HUES6 (cell line): ENCODE measurements at regions not wholly inside any gene's neighbourhood (a gene's known extent, or its start where the extent isn't known, plus 50 kb on each side); places are given as distances from the start of the nearest gene placed in this dataset.

Experiments
- H3K27ac ChIP-seq: 2 replicates; pipeline ENCODE4 v1.7.0; 2013; ENCODE audit warnings: low read depth, mild to moderate bottlenecking, low read length, inconsistent platforms
- H3K27me3 ChIP-seq: 2 replicates; pipeline ENCODE4 v1.6.1; 2013; ENCODE audit warnings: low read length; ENCODE audit not compliant: control insufficient read depth, insufficient read depth
- H3K36me3 ChIP-seq: 2 replicates; pipeline ENCODE4 v1.6.1; 2013; ENCODE audit warnings: low read length; ENCODE audit not compliant: control insufficient read depth, insufficient read depth
- H3K4me1 ChIP-seq: 2 replicates; pipeline ENCODE4 v1.6.1; 2013; ENCODE audit warnings: low read length; ENCODE audit not compliant: control insufficient read depth, insufficient read depth
- H3K4me3 ChIP-seq: 2 replicates; pipeline ENCODE4 v1.5.1; 2013; ENCODE audit warnings: low read depth, low read length
- H3K9ac ChIP-seq: one replicate; pipeline ENCODE4 v1.6.1; 2013; ENCODE audit warnings: mild to moderate bottlenecking, low read length
- H3K9me3 ChIP-seq: 2 replicates; pipeline ENCODE4 v1.6.1; 2013; ENCODE audit warnings: low read depth, low read length; ENCODE audit not compliant: control insufficient read depth, insufficient read depth

DNA sequence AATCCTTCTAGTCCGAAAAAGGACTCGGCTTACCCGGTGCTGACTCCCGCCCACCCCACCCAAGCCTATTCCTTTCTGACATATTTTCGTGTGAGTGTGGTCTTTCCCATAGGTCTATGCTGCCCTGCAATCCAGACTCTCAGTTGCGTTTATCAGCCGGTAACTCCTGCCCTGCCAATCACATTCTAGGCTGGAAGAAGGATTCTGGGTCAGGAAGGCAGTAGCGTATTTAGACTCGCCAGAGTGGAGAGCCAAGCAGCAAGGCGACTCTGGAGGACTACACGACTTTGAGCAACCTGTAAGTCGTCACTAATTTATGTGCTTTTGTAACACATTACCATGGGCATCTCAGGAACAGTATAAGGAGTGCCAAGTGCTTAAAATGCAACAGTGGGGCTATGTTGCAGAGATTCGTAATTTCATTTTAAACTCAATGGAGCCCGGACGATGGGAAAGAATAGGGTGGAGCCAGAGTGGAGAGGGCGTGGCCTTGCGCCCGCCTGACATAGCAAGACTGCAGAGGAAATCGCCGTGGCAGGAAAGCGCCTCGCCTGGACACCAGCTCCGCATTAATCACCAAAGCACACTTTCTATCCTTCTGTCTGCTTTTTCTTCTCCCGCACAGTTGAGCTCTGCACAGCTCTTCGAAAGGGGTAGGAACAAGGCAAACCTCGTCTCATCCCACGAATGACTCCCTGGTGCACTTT lies 1044.2 kb downstream of the AGBL1 start:
- Histone ChIP-seq H3K36me3 (no peaks in the 10 kb centered on the region), H3K27ac (no peak overlapping the region), H3K9ac (no peak overlapping the region), H3K4me1 (no peaks in the 10 kb centered on the region), H3K4me3 (no peak overlapping the region), H3K27me3 (no peaks in the 10 kb centered on the region), H3K9me3 (no peaks in the 10 kb centered on the region)

DNA sequence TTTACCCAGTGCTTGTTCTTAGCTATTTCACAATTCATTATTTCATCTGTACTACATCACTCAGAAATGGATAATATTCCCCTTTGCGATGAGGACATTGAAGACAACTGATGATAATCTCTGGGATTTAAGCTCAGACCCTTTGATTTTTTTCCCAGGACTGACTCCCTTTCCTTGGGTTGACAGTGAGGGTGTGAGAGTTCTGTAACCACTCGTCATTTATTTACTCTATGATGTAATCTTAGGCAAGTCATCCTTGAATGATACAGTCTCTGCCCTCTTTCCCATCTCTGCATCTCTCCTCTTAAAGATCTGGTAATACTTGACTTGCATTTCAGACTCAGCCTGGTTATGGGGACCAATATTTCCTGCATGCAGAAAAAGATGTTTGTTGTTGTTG lies 1041.7 kb downstream of the AGBL1 start:
- Histone ChIP-seq H3K27me3 (no peaks in the 10 kb centered on the region), H3K36me3 (no peaks in the 10 kb centered on the region), H3K4me3 (no peak overlapping the region), H3K9ac (no peak overlapping the region), H3K27ac (no peak overlapping the region), H3K9me3 (no peaks in the 10 kb centered on the region), H3K4me1 (no peaks in the 10 kb centered on the region)

DNA sequence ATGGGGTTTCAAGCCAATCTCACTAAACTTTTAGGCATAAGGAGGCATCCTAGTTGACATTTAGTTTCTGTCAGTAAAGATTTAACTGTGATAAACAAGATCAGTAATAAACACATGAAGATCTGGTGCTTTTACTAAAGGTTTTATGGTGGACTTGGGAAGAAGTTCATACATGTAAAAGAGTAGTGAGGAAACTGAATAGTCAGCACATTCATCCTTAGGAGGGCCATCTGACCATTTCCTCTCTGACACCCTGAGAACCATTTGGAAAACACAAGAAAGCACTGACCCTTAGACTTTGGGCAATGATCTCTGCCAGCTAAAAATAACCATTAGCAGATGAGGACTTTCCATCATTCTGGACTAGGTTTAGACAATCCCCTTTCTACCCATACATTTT lies 1040.9 kb downstream of the AGBL1 start:
- Histone ChIP-seq H3K27me3 (no peaks in the 10 kb centered on the region), H3K9ac (no peak overlapping the region), H3K9me3 (no peaks in the 10 kb centered on the region), H3K4me3 (no peak overlapping the region), H3K4me1 (no peaks in the 10 kb centered on the region), H3K36me3 (no peaks in the 10 kb centered on the region), H3K27ac (no peak overlapping the region)

DNA sequence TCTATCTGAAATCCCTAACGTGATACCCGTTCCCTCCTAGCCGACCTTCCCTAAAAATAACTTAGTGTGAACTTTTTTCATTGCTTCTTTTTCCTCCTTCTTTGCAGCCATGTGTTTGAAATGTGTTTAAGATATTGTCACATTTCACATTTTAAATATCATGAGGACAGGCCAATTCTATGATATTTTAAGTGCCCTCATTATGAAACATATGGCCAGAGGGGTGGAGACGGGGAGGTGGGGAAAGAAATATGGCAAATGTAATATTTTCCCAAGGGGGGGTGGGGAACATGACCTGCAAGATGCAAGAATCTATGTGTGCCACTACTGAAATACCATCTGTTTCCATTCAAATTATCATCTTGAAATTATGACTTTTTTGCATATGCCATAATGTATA lies 1039.2 kb downstream of the AGBL1 start:
- no peaks in the 10 kb centered on the region for H3K27me3 ChIP-seq
- no peaks in the 10 kb centered on the region for H3K9me3 ChIP-seq
- no peaks in the 10 kb centered on the region for H3K36me3 ChIP-seq

DNA sequence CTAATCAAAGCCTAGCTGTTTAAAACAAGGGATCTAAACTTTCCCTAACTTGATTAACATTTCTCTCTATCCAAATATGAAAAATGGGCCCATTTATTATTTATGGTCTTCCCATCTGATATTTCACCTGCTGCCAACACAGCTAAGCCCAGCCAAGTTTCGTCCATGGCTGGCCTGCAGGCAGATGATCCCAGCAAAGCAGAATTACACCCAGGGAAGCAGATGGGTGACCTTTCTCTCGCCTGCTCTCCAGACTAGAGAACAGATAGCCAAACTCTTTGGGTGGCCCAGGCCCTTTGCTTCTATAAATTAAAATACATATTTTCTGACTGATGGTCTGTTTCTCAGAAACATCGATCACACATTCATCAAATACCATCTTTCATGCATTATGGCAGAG lies 1038.8 kb downstream of the AGBL1 start:
- Histone ChIP-seq H3K9me3 (no peaks in the 10 kb centered on the region), H3K4me1 (no peaks in the 10 kb centered on the region), H3K27me3 (no peaks in the 10 kb centered on the region), H3K4me3 (no peak overlapping the region), H3K27ac (no peak overlapping the region), H3K36me3 (no peaks in the 10 kb centered on the region), H3K9ac (no peak overlapping the region)

More for the DNA sequence above, 1039.2 kb downstream of the AGBL1 start:
- no peak overlapping the region for H3K4me3 ChIP-seq
- no peak overlapping the region for H3K9ac ChIP-seq
- H3K4me1 ChIP-seq: no peaks in the 10 kb centered on the region
- H3K27ac ChIP-seq: no peak overlapping the region

DNA sequence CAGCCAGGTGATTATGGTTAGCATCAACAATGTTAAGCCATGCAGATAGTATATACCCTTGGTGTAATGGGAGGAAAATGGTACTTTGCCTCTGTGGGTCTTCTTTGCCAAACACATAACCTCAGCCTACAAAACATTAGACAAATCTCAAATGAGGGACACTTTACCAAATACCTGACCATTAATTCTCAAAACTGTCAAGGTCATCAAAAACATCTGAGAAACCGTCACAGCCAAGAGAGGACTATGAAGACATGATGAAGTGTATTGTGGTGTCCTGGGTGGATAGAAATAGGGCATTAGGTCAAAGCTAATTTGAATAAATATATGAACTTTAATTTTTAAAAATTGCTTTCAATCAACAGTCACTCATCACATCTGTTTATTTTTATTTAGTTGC lies 1036.1 kb downstream of the AGBL1 start:
- Histone ChIP-seq H3K9ac (no peak overlapping the region), H3K27ac (no peak overlapping the region), H3K4me1 (no peaks in the 10 kb centered on the region), H3K4me3 (no peak overlapping the region), H3K36me3 (no peaks in the 10 kb centered on the region), H3K9me3 (no peaks in the 10 kb centered on the region), H3K27me3 (no peaks in the 10 kb centered on the region)

DNA sequence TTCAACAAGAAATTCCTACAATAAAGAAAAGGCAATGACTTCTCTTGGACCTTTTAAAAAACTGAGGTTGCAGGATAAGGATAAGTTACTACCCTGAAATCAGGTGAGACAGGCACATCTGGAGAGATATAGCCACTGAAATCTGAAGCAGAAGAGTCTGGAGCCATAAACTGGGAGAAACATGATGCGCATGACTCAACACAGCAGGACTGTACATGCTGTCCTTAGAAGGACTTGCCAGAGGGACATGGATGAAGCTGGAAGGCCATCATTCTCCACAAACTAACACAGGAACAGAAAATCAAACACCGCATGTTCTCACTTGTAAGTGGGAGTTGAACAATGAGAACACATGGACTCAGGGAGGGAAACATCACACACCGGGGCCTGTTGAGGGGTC lies 1020.2 kb downstream of the AGBL1 start:
- Histone ChIP-seq H3K4me3 (no peak overlapping the region), H3K9me3 (peaks cover 4% of the 10 kb centered on the region; the same call in 1 of the 2 replicates), H3K27ac (no peak overlapping the region), H3K4me1 (no peaks in the 10 kb centered on the region), H3K36me3 (no peaks in the 10 kb centered on the region), H3K27me3 (no peaks in the 10 kb centered on the region), H3K9ac (no peak overlapping the region)

DNA sequence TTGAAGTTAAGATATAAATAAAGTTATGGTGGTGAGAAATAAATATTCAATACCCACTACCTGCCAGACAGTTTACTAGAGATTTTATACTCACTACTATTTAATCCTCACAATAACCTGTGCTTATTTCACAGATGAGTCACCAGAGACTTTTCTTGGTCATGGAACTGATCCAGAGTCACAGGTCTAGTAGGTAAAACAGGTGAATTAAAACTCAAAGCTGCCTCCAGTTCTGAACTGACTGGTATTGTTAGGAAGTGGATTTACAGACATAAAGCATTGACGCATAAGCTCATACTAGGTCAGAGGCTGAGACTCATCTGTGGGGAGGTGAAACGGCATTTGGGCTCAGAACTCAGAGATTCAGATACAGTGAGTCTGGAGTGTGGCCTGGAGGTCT lies 1009.9 kb downstream of the AGBL1 start:
- Histone ChIP-seq H3K9me3 (no peaks in the 10 kb centered on the region), H3K27ac (no peak overlapping the region), H3K27me3 (no peaks in the 10 kb centered on the region), H3K4me1 (no peaks in the 10 kb centered on the region), H3K9ac (no peak overlapping the region), H3K36me3 (no peaks in the 10 kb centered on the region), H3K4me3 (no peak overlapping the region)

DNA sequence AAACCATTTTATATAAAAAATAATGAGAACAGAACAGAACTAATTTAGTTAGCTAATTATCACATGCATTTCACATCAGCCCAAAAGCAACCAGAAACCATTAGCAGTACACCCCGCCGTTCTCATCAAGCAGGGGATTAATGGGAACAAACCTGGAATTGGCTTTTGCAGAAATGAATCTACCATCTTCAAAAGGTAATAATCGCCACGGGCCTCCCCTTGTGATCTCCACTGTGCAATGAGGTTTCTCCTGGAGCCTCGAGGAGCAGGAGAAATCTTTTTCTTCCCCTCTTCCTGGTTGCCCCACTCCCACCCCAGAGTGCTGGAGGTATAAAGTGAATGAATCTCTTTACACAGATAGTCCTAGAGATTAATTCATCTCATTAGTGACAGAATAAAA lies 1003.5 kb downstream of the AGBL1 start:
- H3K4me1 ChIP-seq: no peaks in the 10 kb centered on the region
- no peak overlapping the region for H3K4me3 ChIP-seq
- H3K36me3 ChIP-seq: no peaks in the 10 kb centered on the region
- H3K9me3 ChIP-seq: no peaks in the 10 kb centered on the region
- no peaks in the 10 kb centered on the region for H3K27me3 ChIP-seq
- no peak overlapping the region for H3K27ac ChIP-seq
- no peak overlapping the region for H3K9ac ChIP-seq

DNA sequence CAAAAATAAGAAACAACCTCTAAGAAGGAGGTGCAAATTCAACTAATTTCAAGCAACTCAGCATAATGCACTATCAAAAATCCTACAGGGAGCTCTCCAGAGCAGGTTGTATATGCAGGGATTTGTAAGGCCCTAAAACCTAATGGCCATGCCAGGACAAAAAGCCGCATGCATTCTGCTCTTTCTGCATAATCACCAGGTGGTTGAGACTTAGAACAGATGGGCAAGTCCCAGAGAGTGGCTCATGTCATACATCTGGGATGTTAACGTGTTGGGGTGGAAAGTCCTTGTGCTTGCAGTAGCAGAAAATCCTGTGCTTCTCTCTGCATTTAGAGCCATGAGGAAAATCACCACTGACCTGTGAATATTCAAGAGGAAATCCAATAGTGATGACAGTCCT lies 1002.9 kb downstream of the AGBL1 start:
- Histone ChIP-seq H3K9me3 (no peaks in the 10 kb centered on the region), H3K4me3 (no peak overlapping the region), H3K36me3 (no peaks in the 10 kb centered on the region), H3K27me3 (no peaks in the 10 kb centered on the region), H3K27ac (no peak overlapping the region), H3K4me1 (no peaks in the 10 kb centered on the region), H3K9ac (no peak overlapping the region)

DNA sequence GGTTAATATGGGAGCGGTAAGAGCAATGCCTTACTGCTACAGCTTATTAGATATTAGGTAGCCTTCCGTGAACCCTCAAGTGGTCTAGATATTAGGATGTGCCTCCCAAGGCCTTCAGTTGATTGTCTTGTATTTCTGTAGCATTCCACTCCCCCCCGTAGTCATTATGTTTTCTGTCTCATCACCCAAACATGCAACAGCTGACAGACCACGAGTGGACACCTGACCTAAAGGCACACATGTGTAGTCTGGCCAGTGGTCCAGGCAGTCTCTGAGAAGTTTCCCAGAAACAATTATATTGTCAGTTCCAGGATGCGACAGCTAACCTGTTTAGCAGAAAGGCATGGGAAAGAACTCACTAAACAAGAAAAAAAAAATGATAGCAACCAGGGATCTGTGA lies 1000.9 kb downstream of the AGBL1 start:
- no peaks in the 10 kb centered on the region for H3K9me3 ChIP-seq
- H3K36me3 ChIP-seq: no peaks in the 10 kb centered on the region
- H3K9ac ChIP-seq: no peak overlapping the region
- no peak overlapping the region for H3K27ac ChIP-seq
- H3K4me3 ChIP-seq: no peak overlapping the region
- no peaks in the 10 kb centered on the region for H3K27me3 ChIP-seq
- H3K4me1 ChIP-seq: no peaks in the 10 kb centered on the region
